ENCODE measurements at regions not wholly inside any gene's neighbourhood (a gene's known extent, or its start where the extent isn't known, plus 50 kb on each side); places are given as distances from the start of the nearest gene placed in this dataset.

- DNase-seq: no peak
Measured at GRCh38 chr15:31925541-31925940, 104.8 kb upstream of the CHRNA7 start.

- peak; percentile 37 to 45 for DNase-seq
Measured at GRCh38 chr15:31930967-31931366, 99.3 kb upstream of the CHRNA7 start.

GRCh38 chr15:31932576-31932975, 97.7 kb upstream of the CHRNA7 start:
- DNase-seq: no peak

- no peak for DNase-seq
Measured at GRCh38 chr15:31934821-31935220, 95.5 kb upstream of the CHRNA7 start.

GRCh38 chr15:31953478-31953877, 76.8 kb upstream of the CHRNA7 start:
- DNase-seq: no peak

- DNase-seq: no peak
Measured at GRCh38 chr15:31954374-31955172, 75.7 kb upstream of the CHRNA7 start.

GRCh38 chr15:31955734-31956133, 74.6 kb upstream of the CHRNA7 start:
- no peak for DNase-seq

GRCh38 chr15:31957581-31957980, 72.7 kb upstream of the CHRNA7 start:
- no peak for DNase-seq

- DNase-seq: no peak
Measured at GRCh38 chr15:31964586-31965307, 65.6 kb upstream of the CHRNA7 start.

GRCh38 chr15:31970007-31970406, 60.3 kb upstream of the CHRNA7 start:
- DNase-seq: no peak

- no peak for DNase-seq
Measured at GRCh38 chr15:31973197-31973596, 57.1 kb upstream of the CHRNA7 start.

- DNase-seq: no peak
Measured at GRCh38 chr15:31974154-31974794, 56.0 kb upstream of the CHRNA7 start.

- peak; percentile 18 to 35 for DNase-seq
Measured at GRCh38 chr15:31974855-31975829, 55.2 kb upstream of the CHRNA7 start.

GRCh38 chr15:31975830-31976229, 54.5 kb upstream of the CHRNA7 start:
- no peak for DNase-seq

- DNase-seq: no peak
Measured at GRCh38 chr15:31977138-31977537, 53.2 kb upstream of the CHRNA7 start.

GRCh38 chr15:31977812-31978661, 52.3 kb upstream of the CHRNA7 start:
- DNase-seq: peak; percentile 64 to 70

Measured in activated CD4-positive, alpha-beta T cell treated with anti-CD3 and anti-CD28 coated beads, Interleukin-2, amount 50 U/mL, for 48 hours (primary cell).